ENCODE measurements at regions not wholly inside any gene's neighbourhood (a gene's known extent, or its start where the extent isn't known, plus 50 kb on each side); places are given as distances from the start of the nearest gene placed in this dataset.

- no peak overlapping the region for H3K14ac ChIP-seq (ENCODE audit: low read length)
- H4K91ac ChIP-seq (ENCODE audit: low read depth, low read length) = no peak overlapping the region
- no peak overlapping the region for H3K27ac ChIP-seq (ENCODE audit: low read depth, low read length)
These were observed 434.4 kb upstream of the RGPD4 start for GRCh38 chr2:107392241-107392704.

GRCh38 chr2:107393516-107393915, 433.2 kb upstream of the RGPD4 start:
- Histone ChIP-seq H3K27ac (ENCODE audit: low read depth, low read length) (no peak overlapping the region), H2BK12ac (ENCODE audit: low read length) (no peak overlapping the region), H2BK5ac (ENCODE audit: low read depth, low read length, poor library complexity) (no peak overlapping the region), H2AFZ (ENCODE audit: insufficient read depth, low read length, poor library complexity) (no peak overlapping the region), H4K12ac (ENCODE audit: low read depth, low read length) (no peak overlapping the region), H3K9me3 (ENCODE audit: insufficient read depth, low read depth, low read length) (peaks cover 2% of the 10 kb centered on the region), H3K9ac (ENCODE audit: low read length) (no peak overlapping the region), H2AK5ac (ENCODE audit: low read length) (no peak overlapping the region), H3K27me3 (ENCODE audit: insufficient read depth, low read length) (no peaks in the 10 kb centered on the region), H4K8ac (ENCODE audit: low read depth, low read length) (no peak overlapping the region), H4K91ac (ENCODE audit: low read depth, low read length) (no peak overlapping the region), H3K79me1 (ENCODE audit: low read length) (no peaks in the 10 kb centered on the region), H3K18ac (ENCODE audit: low read length) (no peak overlapping the region), H3K36me3 (ENCODE audit: control insufficient read depth in 1 of 2, insufficient read depth in 2 of 2, low read length in 2 of 2) (no peaks in the 10 kb centered on the region), H3K4me1 (ENCODE audit: control insufficient read depth in 1 of 2, insufficient read depth in 2 of 2, low read length in 2 of 2) (no peaks in the 10 kb centered on the region), H3K79me2 (ENCODE audit: control insufficient read depth, insufficient read depth, low read length, poor library complexity) (no peaks in the 10 kb centered on the region), H3K4me3 (ENCODE audit: low read depth, low read length) (no peak overlapping the region), H3K14ac (ENCODE audit: low read length) (no peak overlapping the region), H3K23ac (ENCODE audit: low read length) (no peak overlapping the region), H3K4ac (ENCODE audit: low read depth, low read length) (no peak overlapping the region), H3K4me2 (ENCODE audit: low read length) (no peak overlapping the region), H2BK120ac (ENCODE audit: insufficient read depth, low read length, poor library complexity) (no peak overlapping the region)
- peak; percentile 16 to 86 for DNase-seq

More at GRCh38 chr2:107392241-107392704, 434.4 kb upstream of the RGPD4 start:
- Histone ChIP-seq H3K36me3 (ENCODE audit: control insufficient read depth in 1 of 2, insufficient read depth in 2 of 2, low read length in 2 of 2) (no peaks in the 10 kb centered on the region), H2AK5ac (ENCODE audit: low read length) (no peak overlapping the region), H3K4me1 (ENCODE audit: control insufficient read depth in 1 of 2, insufficient read depth in 2 of 2, low read length in 2 of 2) (no peaks in the 10 kb centered on the region), H3K9me3 (ENCODE audit: insufficient read depth, low read depth, low read length) (peaks cover 2% of the 10 kb centered on the region), H3K4me2 (ENCODE audit: low read length) (no peak overlapping the region), H2BK5ac (ENCODE audit: low read depth, low read length, poor library complexity) (no peak overlapping the region), H3K27me3 (ENCODE audit: insufficient read depth, low read length) (no peaks in the 10 kb centered on the region), H2BK12ac (ENCODE audit: low read length) (no peak overlapping the region), H3K4me3 (ENCODE audit: low read depth, low read length) (no peak overlapping the region), H2AFZ (ENCODE audit: insufficient read depth, low read length, poor library complexity) (no peak overlapping the region), H3K18ac (ENCODE audit: low read length) (no peak overlapping the region), H3K9ac (ENCODE audit: low read length) (no peak overlapping the region), H3K23ac (ENCODE audit: low read length) (no peak overlapping the region), H3K4ac (ENCODE audit: low read depth, low read length) (no peak overlapping the region), H3K79me1 (ENCODE audit: low read length) (no peaks in the 10 kb centered on the region), H4K8ac (ENCODE audit: low read depth, low read length) (no peak overlapping the region), H2BK120ac (ENCODE audit: insufficient read depth, low read length, poor library complexity) (no peak overlapping the region), H3K79me2 (ENCODE audit: control insufficient read depth, insufficient read depth, low read length, poor library complexity) (no peaks in the 10 kb centered on the region), H4K12ac (ENCODE audit: low read depth, low read length) (no peak overlapping the region)
- no CpG with 5 or more reads among the region's 32 CpGs for WGBS (ENCODE audit: extremely low coverage, insufficient coverage, insufficient read length)
- DNase-seq = no peak

- H3K18ac ChIP-seq (ENCODE audit: low read length) = no peak overlapping the region
- H3K23ac ChIP-seq (ENCODE audit: low read length) = no peak overlapping the region
- no peak overlapping the region for H3K4ac ChIP-seq (ENCODE audit: low read depth, low read length)
- no CpG with 5 or more reads among the region's 1 CpG for WGBS (ENCODE audit: extremely low coverage, insufficient coverage, insufficient read length)
- H2AFZ ChIP-seq (ENCODE audit: insufficient read depth, low read length, poor library complexity) = no peak overlapping the region
- no peak overlapping the region for H2BK5ac ChIP-seq (ENCODE audit: low read depth, low read length, poor library complexity)
- H4K12ac ChIP-seq (ENCODE audit: low read depth, low read length) = no peak overlapping the region
- no peaks in the 10 kb centered on the region for H3K36me3 ChIP-seq (ENCODE audit: control insufficient read depth in 1 of 2, insufficient read depth in 2 of 2, low read length in 2 of 2)
- no peak overlapping the region for H3K14ac ChIP-seq (ENCODE audit: low read length)
- no peak overlapping the region for H4K8ac ChIP-seq (ENCODE audit: low read depth, low read length)
- H3K79me2 ChIP-seq (ENCODE audit: control insufficient read depth, insufficient read depth, low read length, poor library complexity) = no peaks in the 10 kb centered on the region
- no peak for DNase-seq
- H3K79me1 ChIP-seq (ENCODE audit: low read length) = no peaks in the 10 kb centered on the region
- H3K4me1 ChIP-seq (ENCODE audit: control insufficient read depth in 1 of 2, insufficient read depth in 2 of 2, low read length in 2 of 2) = no peaks in the 10 kb centered on the region
- no peak overlapping the region for H3K27ac ChIP-seq (ENCODE audit: low read depth, low read length)
- H2AK5ac ChIP-seq (ENCODE audit: low read length) = no peak overlapping the region
- no peaks in the 10 kb centered on the region for H3K9me3 ChIP-seq (ENCODE audit: insufficient read depth, low read depth, low read length)
- H2BK120ac ChIP-seq (ENCODE audit: insufficient read depth, low read length, poor library complexity) = no peak overlapping the region
- no peak overlapping the region for H3K4me2 ChIP-seq (ENCODE audit: low read length)
- H3K4me3 ChIP-seq (ENCODE audit: low read depth, low read length) = no peak overlapping the region
- H3K27me3 ChIP-seq (ENCODE audit: insufficient read depth, low read length) = no peaks in the 10 kb centered on the region
- H4K91ac ChIP-seq (ENCODE audit: low read depth, low read length) = no peak overlapping the region
- H3K9ac ChIP-seq (ENCODE audit: low read length) = no peak overlapping the region
- no peak overlapping the region for H2BK12ac ChIP-seq (ENCODE audit: low read length)
These were observed 428.0 kb upstream of the RGPD4 start for GRCh38 chr2:107398683-107399082.

GRCh38 chr2:107402330-107402729, 424.4 kb upstream of the RGPD4 start:
- no peak overlapping the region for H2BK12ac ChIP-seq (ENCODE audit: low read length)
- no peak overlapping the region for H3K4me2 ChIP-seq (ENCODE audit: low read length)
- H4K91ac ChIP-seq (ENCODE audit: low read depth, low read length) = no peak overlapping the region
- no peak overlapping the region for H2BK5ac ChIP-seq (ENCODE audit: low read depth, low read length, poor library complexity)
- no peak for DNase-seq
- no CpG with 5 or more reads among the region's 3 CpGs for WGBS (ENCODE audit: extremely low coverage, insufficient coverage, insufficient read length)
- no peak overlapping the region for H3K18ac ChIP-seq (ENCODE audit: low read length)
- H3K4ac ChIP-seq (ENCODE audit: low read depth, low read length) = no peak overlapping the region
- H3K14ac ChIP-seq (ENCODE audit: low read length) = no peak overlapping the region
- no peak overlapping the region for H4K12ac ChIP-seq (ENCODE audit: low read depth, low read length)
- no peak overlapping the region for H3K9ac ChIP-seq (ENCODE audit: low read length)
- H3K9me3 ChIP-seq (ENCODE audit: insufficient read depth, low read depth, low read length) = peaks cover 1% of the 10 kb centered on the region
- H3K4me1 ChIP-seq (ENCODE audit: control insufficient read depth in 1 of 2, insufficient read depth in 2 of 2, low read length in 2 of 2) = no peaks in the 10 kb centered on the region
- H3K36me3 ChIP-seq (ENCODE audit: control insufficient read depth in 1 of 2, insufficient read depth in 2 of 2, low read length in 2 of 2) = no peaks in the 10 kb centered on the region
- H2AFZ ChIP-seq (ENCODE audit: insufficient read depth, low read length, poor library complexity) = no peak overlapping the region
- no peaks in the 10 kb centered on the region for H3K79me1 ChIP-seq (ENCODE audit: low read length)
- H2AK5ac ChIP-seq (ENCODE audit: low read length) = no peak overlapping the region
- peak overlapping the region; percentile 49 for H3K4me3 ChIP-seq (ENCODE audit: low read depth, low read length)
- H3K23ac ChIP-seq (ENCODE audit: low read length) = no peak overlapping the region
- H4K8ac ChIP-seq (ENCODE audit: low read depth, low read length) = no peak overlapping the region
- no peaks in the 10 kb centered on the region for H3K79me2 ChIP-seq (ENCODE audit: control insufficient read depth, insufficient read depth, low read length, poor library complexity)
- H2BK120ac ChIP-seq (ENCODE audit: insufficient read depth, low read length, poor library complexity) = no peak overlapping the region
- no peak overlapping the region for H3K27ac ChIP-seq (ENCODE audit: low read depth, low read length)
- H3K27me3 ChIP-seq (ENCODE audit: insufficient read depth, low read length) = no peaks in the 10 kb centered on the region

Measured in trophoblast cell (in vitro differentiated cells and primary cell).